ENCODE measurements at regions not wholly inside any gene's neighbourhood (a gene's known extent, or its start where the extent isn't known, plus 50 kb on each side); places are given as distances from the start of the nearest gene placed in this dataset.

DNA sequence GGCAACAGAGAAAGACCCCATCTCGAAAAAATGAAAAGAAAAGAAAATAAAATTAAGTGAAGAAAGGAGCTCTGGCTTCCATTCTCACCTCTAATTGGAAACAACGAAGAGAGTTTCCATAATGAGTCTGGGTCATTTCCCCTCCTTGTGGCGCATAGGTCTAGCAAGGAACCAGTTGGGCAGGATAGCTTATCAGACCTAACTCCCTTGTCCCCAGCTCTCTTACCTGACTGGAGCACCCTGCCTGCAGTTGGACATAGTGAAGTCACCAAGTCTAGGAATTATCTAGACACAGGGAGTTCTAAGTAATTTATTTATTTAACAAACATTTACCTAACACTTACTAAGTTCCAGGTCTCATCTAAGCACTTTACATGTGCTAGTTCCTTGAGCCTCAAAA lies 63.0 kb upstream of the RAB4A start:
- TF ChIP-seq, protein P1, sequence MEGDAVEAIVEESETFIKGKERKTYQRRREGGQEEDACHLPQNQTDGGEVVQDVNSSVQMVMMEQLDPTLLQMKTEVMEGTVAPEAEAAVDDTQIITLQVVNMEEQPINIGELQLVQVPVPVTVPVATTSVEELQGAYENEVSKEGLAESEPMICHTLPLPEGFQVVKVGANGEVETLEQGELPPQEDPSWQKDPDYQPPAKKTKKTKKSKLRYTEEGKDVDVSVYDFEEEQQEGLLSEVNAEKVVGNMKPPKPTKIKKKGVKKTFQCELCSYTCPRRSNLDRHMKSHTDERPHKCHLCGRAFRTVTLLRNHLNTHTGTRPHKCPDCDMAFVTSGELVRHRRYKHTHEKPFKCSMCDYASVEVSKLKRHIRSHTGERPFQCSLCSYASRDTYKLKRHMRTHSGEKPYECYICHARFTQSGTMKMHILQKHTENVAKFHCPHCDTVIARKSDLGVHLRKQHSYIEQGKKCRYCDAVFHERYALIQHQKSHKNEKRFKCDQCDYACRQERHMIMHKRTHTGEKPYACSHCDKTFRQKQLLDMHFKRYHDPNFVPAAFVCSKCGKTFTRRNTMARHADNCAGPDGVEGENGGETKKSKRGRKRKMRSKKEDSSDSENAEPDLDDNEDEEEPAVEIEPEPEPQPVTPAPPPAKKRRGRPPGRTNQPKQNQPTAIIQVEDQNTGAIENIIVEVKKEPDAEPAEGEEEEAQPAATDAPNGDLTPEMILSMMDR (IDR thresholded peaks at IDR 0.05) = no peak
- no peak for TF ChIP-seq POLR2AphosphoS5 (IDR thresholded peaks at IDR 0.05)
- no peak for TF ChIP-seq POLR2A (IDR thresholded peaks at IDR 0.05)

Measured in breast epithelium (tissue), 3 donors.